ENCODE measurements at regions not wholly inside any gene's neighbourhood (a gene's known extent, or its start where the extent isn't known, plus 50 kb on each side); places are given as distances from the start of the nearest gene placed in this dataset.

DNA sequence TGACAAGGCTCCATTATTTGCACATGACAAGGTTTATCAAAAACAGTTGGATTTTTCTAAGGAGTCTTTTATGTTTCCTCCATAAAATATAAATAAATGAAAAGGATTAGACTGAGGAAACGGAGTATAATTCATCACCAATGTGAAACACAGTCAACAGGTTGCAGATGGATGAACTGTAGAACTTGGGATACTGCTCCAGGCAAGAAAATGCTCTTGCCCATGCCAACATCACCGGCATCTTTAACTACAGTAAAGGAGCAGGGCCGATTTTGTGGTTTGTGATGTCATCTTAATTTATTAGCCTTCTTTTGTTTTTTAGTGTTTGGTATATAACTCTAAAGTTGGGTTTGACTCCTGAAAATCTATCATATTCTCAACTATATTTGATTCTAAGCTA lies 577.3 kb downstream of the EPHA4 start:
- TF ChIP-seq, protein P1, sequence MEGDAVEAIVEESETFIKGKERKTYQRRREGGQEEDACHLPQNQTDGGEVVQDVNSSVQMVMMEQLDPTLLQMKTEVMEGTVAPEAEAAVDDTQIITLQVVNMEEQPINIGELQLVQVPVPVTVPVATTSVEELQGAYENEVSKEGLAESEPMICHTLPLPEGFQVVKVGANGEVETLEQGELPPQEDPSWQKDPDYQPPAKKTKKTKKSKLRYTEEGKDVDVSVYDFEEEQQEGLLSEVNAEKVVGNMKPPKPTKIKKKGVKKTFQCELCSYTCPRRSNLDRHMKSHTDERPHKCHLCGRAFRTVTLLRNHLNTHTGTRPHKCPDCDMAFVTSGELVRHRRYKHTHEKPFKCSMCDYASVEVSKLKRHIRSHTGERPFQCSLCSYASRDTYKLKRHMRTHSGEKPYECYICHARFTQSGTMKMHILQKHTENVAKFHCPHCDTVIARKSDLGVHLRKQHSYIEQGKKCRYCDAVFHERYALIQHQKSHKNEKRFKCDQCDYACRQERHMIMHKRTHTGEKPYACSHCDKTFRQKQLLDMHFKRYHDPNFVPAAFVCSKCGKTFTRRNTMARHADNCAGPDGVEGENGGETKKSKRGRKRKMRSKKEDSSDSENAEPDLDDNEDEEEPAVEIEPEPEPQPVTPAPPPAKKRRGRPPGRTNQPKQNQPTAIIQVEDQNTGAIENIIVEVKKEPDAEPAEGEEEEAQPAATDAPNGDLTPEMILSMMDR (IDR thresholded peaks at IDR 0.05; ENCODE audit: borderline replicate concordance, insufficient read depth, low read depth, low read length), result no peak

DNA sequence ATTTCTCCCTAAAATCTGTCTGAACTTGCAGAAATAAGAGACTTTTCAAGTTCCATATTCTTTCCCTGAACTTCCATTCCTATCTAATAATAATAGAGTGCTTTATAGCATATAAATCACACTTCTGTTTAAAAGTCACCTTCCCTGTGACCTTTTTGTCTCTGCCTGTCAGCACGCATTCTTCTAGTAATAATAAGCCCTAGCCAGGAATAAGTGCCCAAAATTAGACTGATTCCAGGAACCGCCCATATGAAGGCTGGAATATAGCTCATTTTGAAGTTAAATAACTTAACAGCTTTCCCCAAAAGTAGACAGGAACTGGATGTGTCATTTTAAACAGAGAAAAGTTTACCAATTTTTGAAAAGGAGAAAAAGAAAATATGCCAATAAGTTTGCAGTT lies 576.5 kb downstream of the EPHA4 start:
- TF ChIP-seq, protein P1 (IDR thresholded peaks at IDR 0.05; ENCODE audit: borderline replicate concordance, insufficient read depth, low read depth, low read length), result no peak
- no peak overlapping the region for H3K4me3 ChIP-seq (ENCODE audit: low read depth, low read length)

More for the DNA sequence above, 577.3 kb downstream of the EPHA4 start:
- no peak overlapping the region for H3K4me3 ChIP-seq (ENCODE audit: low read depth, low read length)

DNA sequence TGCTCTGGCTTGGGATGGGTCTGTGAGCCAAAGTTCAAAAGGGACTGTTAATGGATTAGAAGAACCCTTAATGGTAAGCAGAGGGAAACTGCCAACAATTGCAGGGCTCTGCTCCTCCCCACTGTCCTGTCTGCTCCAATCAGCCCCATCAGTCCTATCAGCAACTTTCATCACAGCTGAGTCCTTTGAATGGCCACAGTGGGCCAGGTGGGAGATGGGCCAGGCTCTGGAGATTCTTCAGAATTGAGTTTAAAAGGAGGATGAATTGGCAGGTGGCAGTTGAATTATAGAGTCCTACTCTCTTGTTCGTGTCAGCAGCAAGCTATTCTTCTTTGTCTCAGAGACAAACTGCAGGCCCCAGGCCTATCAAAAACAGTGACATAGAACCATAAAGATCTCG lies 573.9 kb downstream of the EPHA4 start:
- no peak overlapping the region for H3K4me3 ChIP-seq (ENCODE audit: low read depth, low read length)
- TF ChIP-seq, protein P1 (IDR thresholded peaks at IDR 0.05; ENCODE audit: borderline replicate concordance, insufficient read depth, low read depth, low read length), result no peak

DNA sequence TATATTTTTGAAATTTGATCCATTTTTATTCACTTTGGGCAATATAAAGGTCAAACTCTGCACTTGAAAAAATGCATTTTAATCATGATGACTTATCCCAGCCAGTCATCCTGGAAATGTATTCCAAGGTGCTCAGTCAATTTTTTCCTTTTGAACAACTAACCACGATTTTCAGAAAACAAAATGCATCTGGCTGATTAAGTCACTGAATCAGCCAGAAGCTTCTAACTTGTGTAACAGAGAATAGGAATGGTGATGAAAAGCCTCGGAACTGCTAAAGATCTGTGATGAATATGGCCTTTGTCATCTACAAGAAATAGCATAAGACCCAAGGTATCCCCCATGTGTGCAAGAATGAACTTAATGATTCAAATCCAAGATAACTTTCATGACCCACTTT lies 572.7 kb downstream of the EPHA4 start:
- no peak overlapping the region for H3K4me3 ChIP-seq (ENCODE audit: low read depth, low read length)
- TF ChIP-seq, protein P1 (IDR thresholded peaks at IDR 0.05; ENCODE audit: borderline replicate concordance, insufficient read depth, low read depth, low read length), result no peak

DNA sequence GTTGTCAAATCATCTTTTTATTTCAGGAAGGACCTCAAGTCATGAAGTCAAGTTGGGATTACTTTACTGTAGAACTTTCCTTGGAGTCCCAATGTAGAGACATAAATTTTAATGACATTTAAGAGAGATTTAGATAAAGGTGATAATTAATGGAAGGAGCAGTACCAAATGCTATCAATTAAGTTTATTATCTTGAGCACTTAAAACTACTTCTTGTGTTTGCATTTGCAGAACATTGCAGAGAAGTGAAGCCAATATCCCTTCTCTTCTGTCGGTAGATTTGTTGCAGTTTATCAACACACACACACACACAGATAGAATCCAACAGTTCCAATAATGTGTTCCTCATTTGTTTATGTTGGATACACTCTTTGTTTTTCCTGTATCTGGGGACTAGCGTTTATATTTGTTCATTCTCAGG lies 570.7 kb downstream of the EPHA4 start:
- no peak overlapping the region for H3K4me3 ChIP-seq (ENCODE audit: low read depth, low read length)
- TF ChIP-seq, protein P1 (IDR thresholded peaks at IDR 0.05; ENCODE audit: borderline replicate concordance, insufficient read depth, low read depth, low read length), result no peak

DNA sequence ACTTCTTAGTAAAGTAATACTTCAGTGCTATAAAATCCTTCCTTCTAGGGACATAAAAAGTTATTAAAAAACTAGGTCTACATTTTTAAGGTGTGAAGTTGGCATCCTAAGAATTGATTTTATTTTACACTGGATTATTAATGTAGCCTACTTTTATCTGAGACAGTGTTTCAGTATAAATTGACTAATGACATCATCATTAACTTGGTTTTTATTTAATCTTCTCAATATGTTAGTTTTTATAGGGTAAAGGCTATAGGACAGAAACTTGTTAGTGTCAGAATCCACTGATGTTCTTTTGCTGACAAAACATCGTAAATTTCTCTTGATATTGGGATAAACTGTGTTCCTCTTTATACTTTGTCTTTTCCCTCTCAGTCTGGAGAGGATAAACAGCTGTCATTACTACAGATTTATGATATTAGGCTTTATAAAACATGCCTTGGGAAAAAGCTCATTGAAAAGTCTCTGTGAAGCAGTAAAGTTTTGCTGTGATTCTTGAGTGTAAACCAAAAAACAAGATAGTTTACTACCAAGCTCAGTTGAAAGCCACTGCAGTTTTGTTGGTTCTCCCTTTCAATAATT lies 569.9 kb downstream of the EPHA4 start:
- no peak overlapping the region for H3K4me3 ChIP-seq (ENCODE audit: low read depth, low read length)
- TF ChIP-seq, protein P1 (IDR thresholded peaks at IDR 0.05; ENCODE audit: borderline replicate concordance, insufficient read depth, low read depth, low read length), result no peak

DNA sequence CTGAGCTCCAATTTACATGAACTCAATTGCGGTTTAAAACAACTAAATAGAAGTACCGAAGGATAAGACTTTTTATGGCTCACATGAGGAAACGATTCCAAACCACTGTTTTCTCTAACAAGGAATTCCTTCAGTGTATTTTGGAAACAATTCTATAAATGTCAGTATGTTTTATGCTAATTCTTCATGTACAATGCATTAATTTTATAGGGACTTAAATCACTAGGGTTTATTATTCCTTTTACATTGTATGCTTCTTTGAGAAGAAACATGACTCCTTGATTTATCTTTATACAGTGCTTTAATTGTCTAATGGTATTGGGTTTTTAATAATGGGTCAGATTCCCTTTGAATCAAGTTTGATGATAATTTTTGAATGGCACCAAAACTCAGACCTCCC lies 566.8 kb downstream of the EPHA4 start:
- TF ChIP-seq, protein P1 (IDR thresholded peaks at IDR 0.05; ENCODE audit: borderline replicate concordance, insufficient read depth, low read depth, low read length), result no peak
- no peak overlapping the region for H3K4me3 ChIP-seq (ENCODE audit: low read depth, low read length)

All from GM12875 (cell line).